SK-N-SH treated with all-trans-retinoic acid at 6 μM for 48 hours (cell line): ENCODE measurements at regions not wholly inside any gene's neighbourhood (a gene's known extent, or its start where the extent isn't known, plus 50 kb on each side); places are given as distances from the start of the nearest gene placed in this dataset.
A peak's percentile ranks its signal among the peaks of the same experiment; 100 is the strongest.

Experiments used
- ATAC-seq: fragments of 200-7000 bp; cut with Tn5 transposase; 3 replicates; pipeline ENCODE4 v1.9.1; 2020; ENCODE audit warnings: mild to moderate bottlenecking, moderate library complexity
- ARNTL ChIP-seq: fragments of 450-650 bp; formaldehyde crosslinking; IDR thresholded peaks from 2 replicates; pipeline ENCODE4 v1.5.0; 2020; ENCODE audit warnings: low read depth, mild to moderate bottlenecking, moderate library complexity, borderline replicate concordance
- BACH2 ChIP-seq: fragments of 250-450 bp; sonication (Bioruptor Pico); IDR thresholded peaks from 2 replicates; pipeline ENCODE4 v1.9.0; 2021; ENCODE audit warnings: mild to moderate bottlenecking, borderline replicate concordance
- CSDC2 ChIP-seq: fragments of 250-450 bp; sonication (Bioruptor Pico); IDR thresholded peaks from 2 replicates; pipeline ENCODE4 v1.5.0; 2020; ENCODE audit warnings: mild to moderate bottlenecking, moderate library complexity
- ESRRG ChIP-seq: fragments of 250-450 bp; sonication (Bioruptor Pico); IDR thresholded peaks from 2 replicates; pipeline ENCODE4 v1.6.1; 2021; ENCODE audit warnings: mild to moderate bottlenecking
- ISL1 ChIP-seq: fragments of 250-450 bp; sonication (Bioruptor Pico); IDR thresholded peaks from 2 replicates; pipeline ENCODE4 v2.1.2; 2022; ENCODE audit warnings: mild to moderate bottlenecking, moderate library complexity
- OSR1 ChIP-seq: fragments of 250-450 bp; sonication (Bioruptor Pico); IDR thresholded peaks from 2 replicates; pipeline ENCODE4 v1.8.0; 2022; ENCODE audit warnings: moderate library complexity, mild to moderate bottlenecking, inconsistent platforms
- POU6F1 ChIP-seq: fragments of 250-450 bp; sonication (Bioruptor Pico); IDR thresholded peaks from 2 replicates; pipeline ENCODE4 v1.8.0; 2021; ENCODE audit warnings: low read depth, mild to moderate bottlenecking, moderate library complexity, borderline replicate concordance
- PPARA ChIP-seq: fragments of 250-450 bp; sonication (Bioruptor Pico); IDR thresholded peaks from 2 replicates; pipeline ENCODE4 v1.5.0; 2020; ENCODE audit warnings: mild to moderate bottlenecking, borderline replicate concordance
- RARB ChIP-seq: fragments of 250-450 bp; sonication (Bioruptor Pico); IDR thresholded peaks from 2 replicates; pipeline ENCODE4 v1.8.0; 2021; ENCODE audit warnings: mild to moderate bottlenecking, moderate library complexity
- SNAI2 ChIP-seq: fragments of 250-450 bp; sonication (Bioruptor Pico); IDR thresholded peaks from 2 replicates; pipeline ENCODE4 v1.5.0; 2020; ENCODE audit warnings: mild to moderate bottlenecking, moderate library complexity
- TCF4 ChIP-seq: fragments of 250-450 bp; sonication (Bioruptor Pico); IDR thresholded peaks from 2 replicates; pipeline ENCODE4 v1.8.0; 2021; ENCODE audit warnings: mild to moderate bottlenecking, moderate library complexity, borderline replicate concordance
- TSHZ2 ChIP-seq: fragments of 250-450 bp; sonication (Bioruptor Pico); IDR thresholded peaks from 2 replicates; pipeline ENCODE4 v1.5.0; 2020; ENCODE audit warnings: mild to moderate bottlenecking, moderate library complexity
- ZC3H10 ChIP-seq: fragments of 250-450 bp; sonication (Bioruptor Pico); IDR thresholded peaks from 2 replicates; pipeline ENCODE4 v1.5.1; 2021; ENCODE audit warnings: mild to moderate bottlenecking, moderate library complexity
- ZFP3 ChIP-seq: fragments of 250-450 bp; sonication (Bioruptor Pico); IDR thresholded peaks from 2 replicates; pipeline ENCODE4 v1.5.0; 2020; ENCODE audit warnings: mild to moderate bottlenecking, moderate library complexity
- ZFP30 ChIP-seq: fragments of 450-650 bp; formaldehyde crosslinking; IDR thresholded peaks from 2 replicates; pipeline ENCODE4 v1.5.0; 2022; ENCODE audit warnings: mild to moderate bottlenecking, moderate library complexity
- ZNF565 ChIP-seq: fragments of 450-650 bp; formaldehyde crosslinking; conservative IDR thresholded peaks from 2 replicates; pipeline ENCODE4 v1.5.0; 2020; ENCODE audit warnings: low read depth, mild to moderate bottlenecking, moderate library complexity
- ZNF70 ChIP-seq: fragments of 450-650 bp; formaldehyde crosslinking; IDR thresholded peaks from 2 replicates; pipeline ENCODE4 v1.5.0; 2020; ENCODE audit warnings: mild to moderate bottlenecking, moderate library complexity
- ZNF8 ChIP-seq: fragments of 450-650 bp; formaldehyde crosslinking; IDR thresholded peaks from 2 replicates; pipeline ENCODE4 v1.5.0; 2020; ENCODE audit warnings: mild to moderate bottlenecking, moderate library complexity
- TF ChIP-seq, protein P1 (sequence below): fragments of 250-450 bp; sonication (Bioruptor Pico); IDR thresholded peaks from 2 replicates; pipeline ENCODE4 v1.5.1; 2020; ENCODE audit warnings: low read depth, mild to moderate bottlenecking, moderate library complexity
- TF ChIP-seq, protein P2 (sequence below): fragments of 250-450 bp; sonication (Bioruptor Pico); IDR thresholded peaks from 2 replicates; pipeline ENCODE4 v1.8.0; 2020; ENCODE audit warnings: mild to moderate bottlenecking, moderate library complexity, borderline replicate concordance
- TF ChIP-seq, protein P3 (sequence below): fragments of 250-450 bp; sonication (Bioruptor Pico); IDR thresholded peaks from 2 replicates; pipeline ENCODE4 v1.5.1; 2021; ENCODE audit warnings: mild to moderate bottlenecking, moderate library complexity

- ATAC-seq, result peak; percentile 27
- TF ChIP-seq CSDC2 (CRISPR knock-in tag) (no peak), ISL1 (CRISPR knock-in tag) (no peak)
These were observed 193.5 kb upstream of the C1QTNF7 start for GRCh38 chr4:15234116-15234855.

- peak; percentile 18; the same call in 2 of the 3 replicates for ATAC-seq
- no peak for TF ChIP-seq PPARA (CRISPR knock-in tag)
These were observed 193.0 kb upstream of the C1QTNF7 start for GRCh38 chr4:15234856-15235126.

GRCh38 chr4:15235135-15235534 is 192.7 kb upstream of the C1QTNF7 start:
- no peak for ATAC-seq
- no peak for TF ChIP-seq TSHZ2 (CRISPR knock-in tag)
- TF ChIP-seq, protein P1, sequence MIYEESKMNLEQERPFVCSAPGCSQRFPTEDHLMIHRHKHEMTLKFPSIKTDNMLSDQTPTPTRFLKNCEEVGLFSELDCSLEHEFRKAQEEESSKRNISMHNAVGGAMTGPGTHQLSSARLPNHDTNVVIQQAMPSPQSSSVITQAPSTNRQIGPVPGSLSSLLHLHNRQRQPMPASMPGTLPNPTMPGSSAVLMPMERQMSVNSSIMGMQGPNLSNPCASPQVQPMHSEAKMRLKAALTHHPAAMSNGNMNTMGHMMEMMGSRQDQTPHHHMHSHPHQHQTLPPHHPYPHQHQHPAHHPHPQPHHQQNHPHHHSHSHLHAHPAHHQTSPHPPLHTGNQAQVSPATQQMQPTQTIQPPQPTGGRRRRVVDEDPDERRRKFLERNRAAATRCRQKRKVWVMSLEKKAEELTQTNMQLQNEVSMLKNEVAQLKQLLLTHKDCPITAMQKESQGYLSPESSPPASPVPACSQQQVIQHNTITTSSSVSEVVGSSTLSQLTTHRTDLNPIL, result no peak
- TF ChIP-seq BACH2, result no peak
- no peak for TF ChIP-seq OSR1
- no peak for TF ChIP-seq ARNTL
- no peak for TF ChIP-seq TCF4 (CRISPR knock-in tag)
- no peak for TF ChIP-seq ZNF565 (CRISPR knock-in tag)
- no peak for TF ChIP-seq RARB (CRISPR knock-in tag)
- no peak for TF ChIP-seq ZC3H10 (CRISPR knock-in tag)
- TF ChIP-seq ZFP30 (CRISPR knock-in tag), result no peak
- no peak for TF ChIP-seq ZFP3
- TF ChIP-seq, all 23 proteins: peak for 0

- no peak for ATAC-seq
- TF ChIP-seq ZNF8 (CRISPR knock-in tag) (no peak), ZNF565 (CRISPR knock-in tag) (no peak), ISL1 (CRISPR knock-in tag) (no peak), SNAI2 (CRISPR knock-in tag) (no peak), TCF4 (CRISPR knock-in tag) (no peak), ARNTL (no peak)
- TF ChIP-seq, protein P2, sequence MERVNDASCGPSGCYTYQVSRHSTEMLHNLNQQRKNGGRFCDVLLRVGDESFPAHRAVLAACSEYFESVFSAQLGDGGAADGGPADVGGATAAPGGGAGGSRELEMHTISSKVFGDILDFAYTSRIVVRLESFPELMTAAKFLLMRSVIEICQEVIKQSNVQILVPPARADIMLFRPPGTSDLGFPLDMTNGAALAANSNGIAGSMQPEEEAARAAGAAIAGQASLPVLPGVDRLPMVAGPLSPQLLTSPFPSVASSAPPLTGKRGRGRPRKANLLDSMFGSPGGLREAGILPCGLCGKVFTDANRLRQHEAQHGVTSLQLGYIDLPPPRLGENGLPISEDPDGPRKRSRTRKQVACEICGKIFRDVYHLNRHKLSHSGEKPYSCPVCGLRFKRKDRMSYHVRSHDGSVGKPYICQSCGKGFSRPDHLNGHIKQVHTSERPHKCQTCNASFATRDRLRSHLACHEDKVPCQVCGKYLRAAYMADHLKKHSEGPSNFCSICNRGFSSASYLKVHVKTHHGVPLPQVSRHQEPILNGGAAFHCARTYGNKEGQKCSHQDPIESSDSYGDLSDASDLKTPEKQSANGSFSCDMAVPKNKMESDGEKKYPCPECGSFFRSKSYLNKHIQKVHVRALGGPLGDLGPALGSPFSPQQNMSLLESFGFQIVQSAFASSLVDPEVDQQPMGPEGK (CRISPR knock-in tag), result no peak
- TF ChIP-seq, protein P3, sequence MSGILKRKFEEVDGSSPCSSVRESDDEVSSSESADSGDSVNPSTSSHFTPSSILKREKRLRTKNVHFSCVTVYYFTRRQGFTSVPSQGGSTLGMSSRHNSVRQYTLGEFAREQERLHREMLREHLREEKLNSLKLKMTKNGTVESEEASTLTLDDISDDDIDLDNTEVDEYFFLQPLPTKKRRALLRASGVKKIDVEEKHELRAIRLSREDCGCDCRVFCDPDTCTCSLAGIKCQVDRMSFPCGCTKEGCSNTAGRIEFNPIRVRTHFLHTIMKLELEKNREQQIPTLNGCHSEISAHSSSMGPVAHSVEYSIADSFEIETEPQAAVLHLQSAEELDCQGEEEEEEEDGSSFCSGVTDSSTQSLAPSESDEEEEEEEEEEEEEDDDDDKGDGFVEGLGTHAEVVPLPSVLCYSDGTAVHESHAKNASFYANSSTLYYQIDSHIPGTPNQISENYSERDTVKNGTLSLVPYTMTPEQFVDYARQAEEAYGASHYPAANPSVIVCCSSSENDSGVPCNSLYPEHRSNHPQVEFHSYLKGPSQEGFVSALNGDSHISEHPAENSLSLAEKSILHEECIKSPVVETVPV (CRISPR knock-in tag), result no peak
These were observed 190.1 kb upstream of the C1QTNF7 start for GRCh38 chr4:15237648-15238230.

DNA sequence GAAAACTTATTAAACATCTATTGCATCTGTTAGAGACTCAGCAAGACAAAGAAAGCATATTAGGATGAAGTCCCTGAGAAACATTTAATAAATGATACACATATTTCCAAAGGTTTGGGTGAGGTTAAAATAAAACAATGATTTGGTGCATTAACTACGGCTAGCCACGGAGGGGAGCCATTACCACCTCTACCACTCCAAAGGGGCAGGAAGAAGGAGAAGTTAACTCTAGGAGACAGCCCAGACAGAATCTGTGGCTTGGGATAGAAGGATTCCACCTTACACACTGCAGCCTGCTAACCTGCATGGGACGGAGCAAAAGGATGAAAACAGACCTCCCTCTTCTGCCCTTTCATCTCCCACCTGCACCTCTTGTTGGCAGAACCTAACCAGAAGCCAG is 189.1 kb upstream of the C1QTNF7 start:
- peak; percentile 86 for ATAC-seq
- TF ChIP-seq POU6F1 (CRISPR knock-in tag) (no peak), ESRRG (CRISPR knock-in tag) (no peak), ZNF70 (CRISPR knock-in tag) (no peak), ISL1 (CRISPR knock-in tag) (no peak), ZC3H10 (CRISPR knock-in tag) (no peak), CSDC2 (CRISPR knock-in tag) (no peak), ZFP30 (CRISPR knock-in tag) (no peak), TCF4 (CRISPR knock-in tag) (no peak), RARB (CRISPR knock-in tag) (no peak)
- TF ChIP-seq, protein P2 (CRISPR knock-in tag), result no peak
